ENCODE measurements at regions not wholly inside any gene's neighbourhood (a gene's known extent, or its start where the extent isn't known, plus 50 kb on each side); places are given as distances from the start of the nearest gene placed in this dataset.

DNA sequence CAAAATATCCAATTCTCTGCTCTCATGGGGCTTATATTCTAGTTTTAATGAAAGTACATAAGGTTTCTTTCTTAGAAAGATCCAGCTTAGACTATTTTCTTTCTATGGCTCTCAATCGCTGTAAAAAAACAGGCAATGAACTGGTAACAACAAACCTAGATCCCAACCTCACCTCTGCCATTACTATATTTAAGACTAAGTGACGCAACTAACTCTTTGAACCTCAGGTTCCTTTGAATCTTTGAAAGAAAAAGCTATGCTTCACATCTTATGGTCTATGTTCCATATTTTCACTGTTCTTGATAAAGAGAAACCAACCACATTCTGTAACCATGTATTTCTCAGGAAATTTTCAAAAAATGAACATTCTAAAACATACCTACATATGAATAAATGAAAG, 88.5 kb downstream of the ELAPOR2 start:
- DNase-seq, result no peak

DNA sequence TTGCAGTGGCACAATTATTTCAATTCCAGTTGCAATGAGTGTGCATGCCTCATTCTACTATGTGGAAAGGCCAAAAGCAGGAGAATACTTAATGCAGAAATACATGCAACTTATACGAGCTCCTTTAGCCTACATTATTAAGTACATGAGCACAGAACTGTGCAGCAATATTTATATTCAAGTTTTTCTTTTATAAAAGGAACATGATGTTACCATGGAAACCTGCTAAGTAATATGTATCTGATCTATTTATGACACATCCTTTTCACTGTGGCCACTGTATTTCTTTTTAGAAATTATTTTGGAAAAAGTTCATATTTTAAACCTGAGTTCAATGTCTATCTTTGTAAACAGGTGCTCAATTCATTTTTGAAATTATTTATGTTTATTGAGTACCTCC, 88.9 kb downstream of the ELAPOR2 start:
- no peak for DNase-seq

DNA sequence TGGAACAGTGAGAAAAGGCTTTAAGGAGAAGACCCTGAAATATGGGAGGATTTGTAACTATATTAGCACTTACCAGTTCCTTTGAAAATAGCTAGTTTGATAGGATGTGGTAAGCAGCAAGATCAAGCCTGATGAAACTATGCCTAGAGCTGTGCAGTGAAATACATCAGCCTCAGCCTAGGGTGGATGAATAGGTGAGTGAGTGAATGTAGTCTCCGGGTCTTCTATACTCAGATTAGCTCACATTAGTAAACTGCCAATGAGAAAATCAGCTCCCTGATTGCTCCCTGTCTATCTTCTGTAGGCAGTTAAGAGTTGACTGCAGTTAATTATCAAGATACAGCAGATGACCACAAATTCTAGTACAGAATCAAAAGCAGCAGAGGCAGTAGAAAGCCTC, 89.6 kb downstream of the ELAPOR2 start:
- DNase-seq, result no peak

DNA sequence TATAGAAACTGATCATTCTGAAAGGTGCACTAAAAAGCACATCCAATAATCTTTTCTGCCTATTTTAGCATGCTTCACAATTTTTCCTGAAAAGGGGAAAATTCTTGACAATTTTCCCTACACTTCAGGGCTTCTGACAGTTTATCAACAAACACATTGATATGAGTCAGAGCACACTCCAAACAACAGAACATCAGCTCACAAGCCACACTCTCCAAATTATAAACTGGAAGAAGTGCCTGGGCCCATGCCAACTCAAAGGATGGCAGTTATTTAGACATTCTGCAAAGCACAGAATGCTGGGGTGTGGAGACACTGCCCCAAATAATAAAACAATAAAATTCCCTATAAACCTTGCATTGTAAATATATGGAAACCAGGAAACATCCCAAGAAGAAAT, 90.8 kb downstream of the ELAPOR2 start:
- DNase-seq, result no peak

DNA sequence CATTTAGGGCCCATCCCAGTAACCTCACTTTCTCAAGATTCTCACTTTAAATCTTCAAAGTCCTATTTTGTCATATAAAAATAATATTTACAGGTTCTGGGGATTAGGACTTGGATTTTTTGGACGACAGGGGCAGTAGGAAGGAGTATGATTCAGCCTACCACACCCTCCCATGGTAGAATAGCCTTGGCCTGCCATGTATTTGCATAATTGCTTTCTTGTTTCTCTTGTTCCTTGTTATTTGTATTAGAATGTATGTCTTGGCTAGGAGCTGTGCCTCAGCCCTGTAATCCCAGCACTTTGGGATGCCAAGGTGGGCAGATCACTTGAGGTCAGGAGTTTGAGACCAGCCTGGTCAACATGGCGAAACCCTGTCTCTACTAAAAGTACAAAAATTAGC, 92.5 kb downstream of the ELAPOR2 start:
- no peak for DNase-seq

DNA sequence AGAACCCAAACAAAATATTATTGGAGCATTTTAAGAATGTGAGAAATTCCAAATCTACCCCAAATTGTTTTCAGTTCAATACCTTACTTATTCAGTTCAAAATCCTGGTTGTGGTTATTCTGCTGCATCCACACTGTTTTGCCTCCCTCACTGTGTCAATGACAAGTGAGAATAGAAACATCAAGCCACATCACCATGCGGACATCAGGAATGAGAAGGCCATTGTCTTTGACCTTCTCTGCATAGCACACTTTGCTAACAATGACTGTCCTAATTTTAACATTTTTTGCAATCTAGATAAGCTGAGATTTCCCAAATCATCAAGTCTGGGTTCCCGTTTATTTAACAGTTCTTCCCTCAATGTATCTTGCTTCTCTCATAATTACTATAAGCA, 93.7 kb downstream of the ELAPOR2 start:
- no peak for DNase-seq

DNA sequence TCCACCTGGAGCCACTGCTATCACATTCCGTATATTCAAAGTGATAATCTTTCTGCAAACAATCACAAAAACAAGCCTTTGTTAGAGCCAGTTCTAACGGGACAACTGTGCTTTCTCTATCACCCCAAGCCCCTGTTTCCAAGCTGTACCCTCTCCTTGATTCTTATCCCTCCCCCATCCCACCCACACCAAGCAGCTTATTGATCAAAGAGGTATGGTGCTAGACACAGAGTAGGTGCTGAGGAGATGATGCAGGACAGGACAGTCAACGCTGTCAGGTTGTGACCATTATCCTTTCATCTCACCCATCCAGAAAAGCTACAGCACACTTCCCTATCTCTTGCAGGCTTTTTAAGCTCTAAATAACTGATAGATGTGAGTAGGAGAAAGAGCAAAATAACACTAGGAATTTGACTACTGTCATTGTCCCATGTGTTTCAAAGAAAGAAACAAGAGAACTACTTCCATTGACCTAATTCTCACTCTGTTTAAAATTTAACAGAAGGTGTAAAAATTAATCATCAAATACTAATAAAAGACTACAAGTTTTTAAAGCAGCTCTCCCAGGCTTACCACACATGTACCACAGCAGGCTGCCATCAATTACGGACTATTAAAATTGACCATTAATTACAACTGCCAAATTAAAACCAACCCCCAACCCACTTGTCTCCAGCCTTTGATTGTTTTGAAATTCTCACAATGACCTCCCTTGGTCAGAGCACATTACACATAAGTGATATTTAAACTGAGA, 94.3 kb downstream of the ELAPOR2 start:
- DNase-seq, result no peak

DNA sequence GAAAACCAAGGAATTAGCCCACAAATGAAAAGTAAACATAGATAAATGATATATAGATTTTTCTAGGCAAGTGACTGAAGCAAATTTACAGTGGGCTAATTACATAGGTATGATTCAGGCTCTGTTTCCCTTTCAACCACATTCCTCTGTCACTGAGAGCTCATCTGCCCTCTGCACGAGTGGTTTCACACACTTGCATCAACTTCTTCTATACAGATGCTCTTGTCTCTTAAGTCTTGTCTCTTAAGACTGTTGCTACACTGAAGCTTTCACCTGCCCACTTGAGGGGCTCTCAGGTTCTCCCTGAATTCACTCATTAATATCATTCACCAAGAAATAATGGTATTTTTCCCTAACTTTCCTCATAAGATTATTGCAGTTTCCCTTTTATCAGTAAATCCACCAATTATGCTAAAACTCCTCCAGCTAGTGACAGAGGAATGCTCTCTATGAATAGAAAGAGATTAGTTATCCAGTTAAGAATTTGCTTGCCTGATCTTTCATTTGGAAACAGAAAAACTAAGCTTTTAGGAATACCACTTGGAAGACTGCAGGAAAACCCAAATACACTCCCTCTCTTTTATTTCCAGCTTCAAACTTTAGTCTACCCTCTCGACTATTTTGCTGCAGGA, 95.7 kb downstream of the ELAPOR2 start:
- no peak for DNase-seq

DNA sequence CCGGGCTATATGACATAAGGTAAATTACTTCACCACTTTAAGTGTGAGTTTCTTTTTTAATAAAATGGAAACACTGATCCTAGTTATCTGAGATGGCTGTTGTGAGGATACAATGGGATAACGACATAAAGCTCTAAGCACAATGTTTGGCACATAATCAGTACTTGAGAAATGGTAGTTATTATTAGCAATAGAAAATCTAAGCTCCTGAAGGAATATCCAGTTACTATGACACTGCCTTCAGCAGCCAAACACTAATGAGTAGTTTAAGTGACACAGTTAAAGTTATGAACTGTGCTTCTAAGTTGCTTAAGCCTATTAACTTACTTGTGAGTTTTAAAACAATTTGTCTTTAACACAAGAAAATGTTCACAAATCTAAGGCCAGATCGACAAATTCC, 96.8 kb downstream of the ELAPOR2 start:
- DNase-seq, result no peak

DNA sequence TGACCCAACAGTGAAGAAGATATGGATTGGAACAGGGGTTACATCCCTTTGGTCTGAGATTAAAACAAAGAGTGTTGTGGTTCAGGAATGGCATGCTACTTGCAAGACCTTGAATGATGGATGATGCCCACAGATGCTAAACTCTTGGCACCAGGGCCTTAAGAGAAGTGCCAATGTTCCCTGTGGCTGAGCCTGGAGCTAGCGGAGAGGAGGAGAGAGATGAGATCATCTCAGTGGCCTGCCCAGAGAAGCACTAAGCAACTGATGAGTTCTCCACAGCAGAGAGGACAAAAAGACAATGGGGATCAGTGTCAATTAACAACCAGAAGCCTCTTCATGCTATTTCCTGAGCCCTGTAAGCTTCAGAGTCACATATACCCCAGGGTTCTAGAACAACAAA, 97.8 kb downstream of the ELAPOR2 start:
- no peak for DNase-seq

DNA sequence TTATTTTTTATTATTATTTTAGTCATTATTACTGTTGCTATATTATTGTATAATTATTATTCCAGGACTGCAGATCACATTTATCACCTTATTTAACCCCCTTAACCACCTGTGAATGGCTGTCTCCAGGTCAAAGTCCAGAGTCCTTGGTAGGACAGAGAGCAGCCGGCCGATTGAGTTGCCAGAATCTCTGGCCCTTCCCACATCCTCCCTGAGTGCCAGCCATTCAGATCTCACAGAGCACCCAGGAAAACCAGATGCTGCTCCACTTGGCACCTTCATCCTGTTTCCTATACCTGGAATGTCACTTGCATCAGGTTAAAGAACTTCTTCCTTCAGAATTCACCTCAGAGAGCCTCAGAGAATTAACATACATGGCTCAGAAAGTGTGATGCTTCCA, 101.1 kb downstream of the ELAPOR2 start:
- no peak for DNase-seq

DNA sequence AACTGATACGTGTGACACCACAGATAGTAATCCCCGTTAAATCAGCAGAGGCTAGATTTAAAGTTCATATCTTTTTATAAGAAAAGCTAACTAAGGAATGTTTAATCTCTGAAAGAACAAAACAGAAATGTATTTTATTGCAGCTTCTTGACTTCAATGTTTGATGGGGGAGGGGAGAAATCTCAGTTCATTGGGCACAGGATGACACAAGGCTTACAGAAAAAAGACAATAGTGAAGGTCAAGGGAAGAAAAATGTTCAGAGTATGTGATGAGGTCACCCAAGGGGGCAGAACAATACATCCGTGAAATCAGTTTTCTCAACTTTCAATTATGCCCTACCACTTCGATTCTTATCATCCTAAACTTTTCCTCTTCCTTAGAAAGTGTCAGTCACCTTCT, 102.9 kb downstream of the ELAPOR2 start:
- no peak for DNase-seq

DNA sequence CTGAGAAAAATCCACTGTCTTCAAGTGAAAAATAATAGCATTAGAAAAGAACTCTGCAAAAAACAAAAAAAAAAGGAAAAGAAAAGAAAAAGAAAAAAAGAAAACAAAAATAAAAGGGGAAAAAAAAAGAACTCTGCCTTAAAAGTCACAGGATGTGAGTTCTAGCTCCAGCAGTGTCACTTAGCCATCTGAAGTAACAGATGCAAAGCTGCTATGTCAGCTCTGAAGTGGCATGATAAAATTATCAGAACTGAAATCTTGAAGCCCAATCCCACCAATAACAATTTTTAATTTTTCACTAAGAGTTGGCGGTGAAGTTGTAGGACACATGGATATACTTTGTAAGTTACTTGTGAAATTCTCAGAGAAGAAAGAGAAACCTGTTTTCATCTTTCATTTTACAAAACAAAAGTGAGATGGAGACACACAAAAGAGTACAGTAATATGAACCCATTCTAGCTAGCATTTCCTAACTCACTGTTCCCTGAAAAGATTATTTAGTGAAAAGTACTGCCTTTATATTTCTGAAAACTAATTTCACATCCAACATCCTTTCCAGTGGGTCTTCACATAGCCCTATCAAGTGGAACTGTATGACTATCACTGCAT, 103.5 kb downstream of the ELAPOR2 start:
- no peak for DNase-seq

DNA sequence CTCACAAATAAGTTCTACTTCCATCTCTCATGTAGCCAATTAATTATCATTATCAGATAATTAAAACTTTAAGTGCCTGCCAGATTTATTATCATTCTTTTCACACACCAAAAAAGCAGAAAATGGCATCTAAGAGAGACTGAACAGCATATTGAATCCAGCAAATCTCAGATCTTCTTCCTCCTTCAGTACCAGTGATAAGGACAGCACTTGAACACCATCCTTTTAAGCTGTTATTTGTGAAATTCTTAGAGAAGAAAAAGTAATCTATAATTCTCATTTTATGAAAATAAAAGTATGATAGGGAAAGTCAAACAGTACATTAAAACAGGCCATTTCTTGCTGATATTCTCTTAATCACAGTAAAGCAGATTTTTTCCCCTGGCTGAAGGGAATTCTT, 104.5 kb downstream of the ELAPOR2 start:
- DNase-seq, result no peak

DNA sequence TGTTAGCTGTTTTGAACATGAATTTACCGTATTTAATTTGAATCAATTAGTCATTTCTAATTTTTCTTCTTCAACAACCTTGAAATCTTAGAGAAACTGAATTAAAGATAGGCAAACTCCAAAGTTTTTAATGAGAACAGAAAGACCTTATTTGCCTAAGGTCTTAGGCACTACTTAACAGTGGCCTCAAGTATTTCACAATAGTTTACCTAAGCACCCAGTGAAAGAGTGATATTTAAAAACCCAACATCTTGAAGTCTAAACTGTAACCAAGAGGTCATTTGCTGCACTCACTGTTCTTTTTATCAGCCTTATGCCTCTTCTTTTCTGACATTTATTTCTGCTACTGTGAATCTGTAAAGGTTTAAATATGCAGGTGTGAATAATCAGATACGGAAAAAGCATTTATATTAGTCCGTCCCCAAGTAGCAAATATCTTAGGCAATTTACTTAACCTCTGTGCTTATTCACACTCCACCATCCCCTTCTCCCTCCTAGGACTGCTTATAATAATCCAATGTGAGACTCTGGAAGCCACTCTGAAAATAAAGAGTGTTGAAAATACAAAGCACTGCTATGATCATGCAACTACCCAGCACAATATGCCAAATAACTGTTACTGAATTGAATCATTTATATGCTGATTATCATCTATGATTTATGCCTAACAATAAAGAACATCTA, 105.7 kb downstream of the ELAPOR2 start:
- DNase-seq, result no peak

DNA sequence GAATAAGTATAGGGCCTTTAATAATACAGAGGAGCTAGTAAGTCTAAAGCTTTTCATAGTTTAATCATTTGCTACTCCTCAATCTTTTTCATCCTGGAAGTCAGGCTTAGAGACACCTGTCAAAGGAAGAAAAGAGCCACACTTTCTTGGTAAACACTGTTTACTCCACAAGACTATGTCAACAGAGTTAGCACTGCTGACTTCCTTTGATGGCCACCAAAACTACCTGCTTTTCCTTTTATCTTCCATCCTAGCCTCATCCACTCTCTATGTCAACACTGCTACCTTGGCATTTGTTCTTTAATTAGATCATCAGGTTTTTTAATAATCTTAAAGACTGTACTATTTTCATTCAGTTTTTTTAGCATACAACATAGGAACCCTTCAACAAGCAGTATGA, 106.2 kb downstream of the ELAPOR2 start:
- no peak for DNase-seq

DNA sequence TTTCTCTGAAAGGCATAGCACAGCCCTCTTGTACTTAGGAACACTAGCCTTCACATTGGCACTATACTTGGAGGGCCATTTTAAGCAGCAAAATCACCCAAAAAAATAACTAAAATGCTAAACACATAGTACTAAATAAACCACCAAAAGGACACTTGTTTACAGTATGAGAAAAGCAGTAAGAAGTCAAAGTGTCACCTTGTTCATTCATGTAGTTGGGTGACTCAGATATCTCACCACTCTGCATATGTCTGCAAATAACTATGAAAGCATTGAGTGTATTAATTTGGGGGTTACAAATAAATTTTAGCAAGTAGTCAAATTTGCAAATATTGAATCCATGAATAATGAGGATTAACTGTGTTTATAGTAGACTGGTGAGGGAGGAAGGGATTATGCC, 107.6 kb downstream of the ELAPOR2 start:
- DNase-seq, result no peak

DNA sequence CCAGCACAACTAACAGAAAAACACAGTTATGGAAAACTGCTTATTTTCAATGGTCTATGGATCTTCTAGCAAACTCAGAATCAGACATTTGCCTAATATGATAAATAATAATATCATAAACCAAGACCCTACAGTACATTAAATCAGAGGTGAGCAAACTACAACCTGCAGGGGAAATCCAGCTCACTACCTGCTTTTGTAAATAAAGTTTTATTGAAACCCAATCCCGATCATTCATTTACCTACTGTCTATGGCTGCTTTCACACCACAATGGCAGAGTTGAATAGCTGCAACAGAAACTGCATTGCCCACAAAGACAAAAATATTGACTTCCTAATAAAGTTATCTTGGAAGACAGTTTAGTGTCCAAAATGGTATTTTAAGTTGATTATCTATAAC, 108.5 kb downstream of the ELAPOR2 start:
- no peak for DNase-seq

DNA sequence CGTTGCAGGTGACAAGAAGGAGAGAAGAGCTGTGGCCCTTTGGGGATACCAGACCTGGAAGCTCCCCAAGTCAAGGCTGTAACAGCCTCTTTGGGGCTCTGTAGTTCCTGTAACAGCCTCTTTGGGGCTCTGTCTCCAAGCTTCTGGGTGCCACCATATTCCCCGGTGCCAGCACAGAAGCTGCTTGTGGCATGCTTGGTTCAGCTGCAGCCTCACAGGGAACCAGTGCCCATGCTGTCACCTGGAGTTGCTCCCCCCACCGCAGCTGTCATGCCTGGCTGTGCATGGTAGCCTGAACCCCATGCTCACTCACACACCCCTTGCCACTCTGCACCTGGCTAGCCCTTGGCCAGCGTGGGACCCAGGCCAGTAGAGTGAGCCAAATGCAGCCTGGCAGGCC, 109.1 kb downstream of the ELAPOR2 start:
- no peak for DNase-seq

DNA sequence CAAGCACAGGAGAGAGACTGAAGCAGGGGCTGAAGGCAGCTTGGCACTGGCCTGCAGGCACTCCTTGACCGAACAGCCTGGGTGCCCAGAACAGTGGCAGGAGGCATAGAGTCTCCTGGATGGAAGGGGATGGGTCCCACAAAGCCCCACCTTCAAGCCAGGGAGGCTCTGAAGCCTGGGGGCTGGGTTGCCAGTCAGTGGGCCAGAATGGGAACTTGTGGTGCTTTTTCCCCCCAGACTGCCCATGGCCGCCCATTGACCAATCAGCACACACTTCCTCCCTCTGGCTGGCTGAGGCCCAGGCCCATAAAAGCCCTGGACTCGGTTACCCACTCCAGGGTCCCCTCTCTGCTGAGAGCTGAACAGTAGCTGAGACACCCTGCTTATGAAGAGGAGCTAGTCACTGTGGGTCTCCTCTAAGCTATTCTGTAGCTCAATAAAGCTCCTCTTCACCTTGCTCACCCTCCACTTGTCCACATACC, 109.6 kb downstream of the ELAPOR2 start:
- no peak for DNase-seq

DNA sequence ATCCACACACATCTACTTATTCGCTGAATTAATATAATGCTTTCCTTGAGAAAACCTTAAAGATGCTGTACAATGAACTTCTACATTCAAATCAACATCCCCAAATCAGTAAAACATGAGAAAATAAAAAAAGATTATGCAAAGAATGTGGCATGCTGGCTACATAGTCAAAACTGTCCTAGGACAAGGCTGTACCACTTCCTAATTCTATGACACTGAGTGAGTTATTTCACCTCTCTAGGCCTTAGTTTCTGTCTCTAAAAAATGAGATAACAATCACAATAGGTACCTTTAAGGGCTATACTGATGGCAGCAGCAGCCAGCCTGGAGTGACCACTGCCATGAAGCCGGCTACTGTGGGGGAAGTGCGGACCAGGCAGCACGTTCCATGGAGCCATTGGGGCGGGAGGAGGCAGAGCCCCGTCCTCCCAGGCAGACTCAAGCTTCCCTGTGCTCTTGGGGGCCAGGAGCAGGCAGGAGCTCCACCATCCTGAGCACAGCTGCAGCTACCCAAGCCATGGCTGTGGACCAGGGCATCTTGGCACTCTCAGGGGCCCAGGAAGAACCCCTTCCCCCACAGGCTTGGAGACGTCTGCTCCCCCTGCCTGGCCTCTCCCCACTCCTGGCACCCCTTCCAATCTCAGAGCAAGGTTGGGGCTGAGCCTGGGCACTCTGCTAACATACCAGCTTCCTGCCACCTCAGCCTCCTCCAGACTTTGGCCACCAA, 110.2 kb downstream of the ELAPOR2 start:
- DNase-seq, result no peak

DNA sequence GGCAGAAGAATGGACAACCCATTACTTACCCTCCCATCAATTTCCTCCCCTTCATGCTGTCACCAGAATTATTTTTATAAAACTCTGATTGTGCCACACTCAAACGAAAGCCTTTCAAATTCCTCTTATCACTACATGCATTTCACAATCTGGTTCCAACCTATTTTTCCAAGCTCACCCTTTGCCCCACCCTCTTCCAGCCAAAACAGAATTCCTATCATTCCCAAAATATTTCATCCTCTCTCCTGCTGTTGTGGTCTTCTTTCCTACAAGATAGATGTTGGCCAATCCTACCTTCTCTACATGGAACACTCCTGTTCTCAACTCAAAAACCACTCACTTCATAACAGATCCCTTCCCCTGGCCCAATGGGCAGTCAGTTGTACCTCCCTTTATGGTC, 111.5 kb downstream of the ELAPOR2 start:
- no peak for DNase-seq

DNA sequence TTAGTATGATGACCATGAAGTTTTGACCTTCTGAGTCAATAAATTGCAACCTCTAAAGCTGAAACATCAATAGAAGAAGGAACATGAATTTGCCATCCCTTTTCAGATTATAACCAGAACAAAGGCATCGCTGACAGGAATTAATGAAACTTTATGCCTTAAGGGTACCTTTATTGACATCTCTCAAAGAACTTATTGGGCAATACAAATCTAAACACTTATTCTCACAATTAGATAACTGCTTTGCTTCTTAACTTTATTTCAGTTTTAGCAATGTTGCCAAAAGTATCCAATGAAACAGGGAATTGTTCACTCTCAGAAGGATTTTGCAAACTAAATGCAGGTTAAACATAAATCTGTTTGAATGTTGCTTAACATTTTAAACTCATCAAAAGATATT, 116.0 kb downstream of the ELAPOR2 start:
- DNase-seq, result no peak
